GM10266 (cell line): ENCODE measurements at regions not wholly inside any gene's neighbourhood (a gene's known extent, or its start where the extent isn't known, plus 50 kb on each side); places are given as distances from the start of the nearest gene placed in this dataset.

Experiments used
- DNase-seq: peaks from one replicate; pipeline ENCODE4 v3.0.0; 2012; ENCODE audit errors: extremely low spot score
- CTCF ChIP-seq: IDR thresholded peaks from 2 replicates; pipeline ENCODE4 v1.5.1; 2012; ENCODE audit warnings: mild to moderate bottlenecking, low read depth; ENCODE audit not compliant: control insufficient read depth, insufficient read depth; ENCODE audit errors: missing control alignments

- no peak for DNase-seq
- no peak for TF ChIP-seq CTCF
Measured at GRCh38 chr7:136251826-136252225, 274.7 kb upstream of the MTPN start.

GRCh38 chr7:136247211-136247610, 270.1 kb upstream of the MTPN start:
- TF ChIP-seq CTCF, result no peak
- DNase-seq, result no peak

- TF ChIP-seq CTCF, result no peak
- no peak for DNase-seq
Measured at GRCh38 chr7:136245327-136246004, 268.3 kb upstream of the MTPN start.

GRCh38 chr7:136234040-136234439, 256.9 kb upstream of the MTPN start:
- no peak for TF ChIP-seq CTCF
- no peak for DNase-seq

GRCh38 chr7:136230210-136230609, 253.1 kb upstream of the MTPN start:
- no peak for TF ChIP-seq CTCF

GRCh38 chr7:136229790-136230189, 252.6 kb upstream of the MTPN start:
- no peak for TF ChIP-seq CTCF
- DNase-seq, result no peak

More at GRCh38 chr7:136230210-136230609, 253.1 kb upstream of the MTPN start:
- DNase-seq, result no peak

GRCh38 chr7:136228171-136228570, 251.0 kb upstream of the MTPN start:
- no peak for TF ChIP-seq CTCF

More at GRCh38 chr7:136228171-136228570, 251.0 kb upstream of the MTPN start:
- no peak for DNase-seq
